Gastroesophageal sphincter (tissue), 3 donors: ENCODE measurements at regions not wholly inside any gene's neighbourhood (a gene's known extent, or its start where the extent isn't known, plus 50 kb on each side); places are given as distances from the start of the nearest gene placed in this dataset.

Experiments
- POLR2AphosphoS5 ChIP-seq: sonication (generic); formaldehyde crosslinking; IDR thresholded peaks from one replicate; pipeline ENCODE4 v1.6.1; 2017; ENCODE audit warnings: antibody characterized with exemption
- TF ChIP-seq, protein P1 (sequence below), 4 experiments: fragments of 200-600 bp in 2 of 4; fragments of 450-650 bp in 2 of 4; sonication (generic) in 1 of 4; IDR thresholded peaks; one replicate each; pipeline ENCODE4 v1.5.1; 2017 to 2019; ENCODE audit warnings: antibody characterized with exemption in 4 of 4, mild to moderate bottlenecking in 2 of 4, moderate library complexity in 2 of 4

DNA sequence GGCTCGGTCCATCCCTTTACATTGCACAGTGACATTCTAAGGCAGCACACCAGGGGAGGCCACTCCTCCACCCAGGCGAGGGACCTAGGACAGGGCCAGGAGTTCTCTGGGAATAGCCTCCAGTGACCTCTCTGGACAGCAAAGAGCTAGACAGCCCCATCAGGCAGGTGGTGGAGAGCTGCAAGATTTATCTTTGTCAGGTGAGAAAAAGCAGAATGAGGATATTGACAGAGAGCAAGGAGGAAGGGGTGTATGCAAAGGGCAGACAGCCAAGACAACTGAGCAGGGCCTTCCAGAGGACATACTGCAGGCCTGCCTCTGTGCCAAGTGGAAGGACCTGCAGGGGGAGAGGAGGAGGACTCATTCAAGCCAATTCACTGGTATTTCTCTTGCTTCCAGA, 112.4 kb upstream of the MAX start:
- TF ChIP-seq, protein P1, sequence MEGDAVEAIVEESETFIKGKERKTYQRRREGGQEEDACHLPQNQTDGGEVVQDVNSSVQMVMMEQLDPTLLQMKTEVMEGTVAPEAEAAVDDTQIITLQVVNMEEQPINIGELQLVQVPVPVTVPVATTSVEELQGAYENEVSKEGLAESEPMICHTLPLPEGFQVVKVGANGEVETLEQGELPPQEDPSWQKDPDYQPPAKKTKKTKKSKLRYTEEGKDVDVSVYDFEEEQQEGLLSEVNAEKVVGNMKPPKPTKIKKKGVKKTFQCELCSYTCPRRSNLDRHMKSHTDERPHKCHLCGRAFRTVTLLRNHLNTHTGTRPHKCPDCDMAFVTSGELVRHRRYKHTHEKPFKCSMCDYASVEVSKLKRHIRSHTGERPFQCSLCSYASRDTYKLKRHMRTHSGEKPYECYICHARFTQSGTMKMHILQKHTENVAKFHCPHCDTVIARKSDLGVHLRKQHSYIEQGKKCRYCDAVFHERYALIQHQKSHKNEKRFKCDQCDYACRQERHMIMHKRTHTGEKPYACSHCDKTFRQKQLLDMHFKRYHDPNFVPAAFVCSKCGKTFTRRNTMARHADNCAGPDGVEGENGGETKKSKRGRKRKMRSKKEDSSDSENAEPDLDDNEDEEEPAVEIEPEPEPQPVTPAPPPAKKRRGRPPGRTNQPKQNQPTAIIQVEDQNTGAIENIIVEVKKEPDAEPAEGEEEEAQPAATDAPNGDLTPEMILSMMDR (IDR thresholded peaks at IDR 0.05), result no peak
- no peak for TF ChIP-seq POLR2AphosphoS5
